Trophoblast cell (in vitro differentiated cells and primary cell): ENCODE measurements at regions not wholly inside any gene's neighbourhood (a gene's known extent, or its start where the extent isn't known, plus 50 kb on each side); places are given as distances from the start of the nearest gene placed in this dataset.

Experiments used
- DNase-seq, 2 donors: peaks; one replicate each; pipeline ENCODE4 v3.0.0-alpha.2; 2016
- H2AFZ ChIP-seq: 2 replicates; pipeline ENCODE4 v1.6.1; 2013; ENCODE audit warnings: low read length, moderate library complexity, mild to moderate bottlenecking; ENCODE audit not compliant: insufficient read depth, poor library complexity
- H2AK5ac ChIP-seq: 2 replicates; pipeline ENCODE4 v1.6.1; 2013; ENCODE audit warnings: mild to moderate bottlenecking, low read length
- H2BK120ac ChIP-seq: 2 replicates; pipeline ENCODE4 v1.6.1; 2013; ENCODE audit warnings: low read length, mild to moderate bottlenecking, moderate library complexity; ENCODE audit not compliant: insufficient read depth, poor library complexity
- H2BK12ac ChIP-seq: 2 replicates; pipeline ENCODE4 v1.6.1; 2013; ENCODE audit warnings: mild to moderate bottlenecking, low read length, moderate library complexity
- H2BK5ac ChIP-seq: 2 replicates; pipeline ENCODE4 v1.6.1; 2013; ENCODE audit warnings: low read length, low read depth, moderate library complexity, mild to moderate bottlenecking; ENCODE audit not compliant: poor library complexity
- H3K14ac ChIP-seq: 2 replicates; pipeline ENCODE4 v1.6.1; 2013; ENCODE audit warnings: mild to moderate bottlenecking, low read length
- H3K18ac ChIP-seq: 2 replicates; pipeline ENCODE4 v1.6.1; 2013; ENCODE audit warnings: mild to moderate bottlenecking, low read length
- H3K23ac ChIP-seq: 2 replicates; pipeline ENCODE4 v1.6.1; 2013; ENCODE audit warnings: low read length
- H3K27ac ChIP-seq: 2 replicates; pipeline ENCODE4 v1.5.1; 2013; ENCODE audit warnings: low read depth, mild to moderate bottlenecking, inconsistent platforms, low read length, moderate library complexity
- H3K27me3 ChIP-seq: 2 replicates; pipeline ENCODE4 v1.6.1; 2013; ENCODE audit warnings: inconsistent platforms, mild to moderate bottlenecking, low read length, moderate library complexity; ENCODE audit not compliant: insufficient read depth
- H3K36me3 ChIP-seq, 2 experiments: 1 replicate in 1 of 2; 2 replicates in 1 of 2; pipeline ENCODE4 v1.6.1; 2013; ENCODE audit warnings: low read length in 2 of 2, mild to moderate bottlenecking in 2 of 2, moderate library complexity in 1 of 2; ENCODE audit not compliant: insufficient read depth in 2 of 2, control insufficient read depth in 1 of 2
- H3K4ac ChIP-seq: 2 replicates; pipeline ENCODE4 v1.6.1; 2013; ENCODE audit warnings: low read depth, mild to moderate bottlenecking, low read length, moderate library complexity
- H3K4me1 ChIP-seq, 2 experiments: 1 replicate in 1 of 2; 2 replicates in 1 of 2; pipeline ENCODE4 v1.6.1; 2013; ENCODE audit warnings: low read length in 2 of 2, mild to moderate bottlenecking in 2 of 2, moderate library complexity in 1 of 2; ENCODE audit not compliant: insufficient read depth in 2 of 2, control insufficient read depth in 1 of 2
- H3K4me2 ChIP-seq: 2 replicates; pipeline ENCODE4 v1.6.1; 2013; ENCODE audit warnings: inconsistent platforms, mild to moderate bottlenecking, low read length, moderate library complexity
- H3K4me3 ChIP-seq: 2 replicates; pipeline ENCODE4 v1.5.1; 2013; ENCODE audit warnings: mild to moderate bottlenecking, low read depth, low read length, inconsistent platforms
- H3K79me1 ChIP-seq: one replicate; pipeline ENCODE4 v1.6.1; 2013; ENCODE audit warnings: low read length
- H3K79me2 ChIP-seq: 2 replicates; pipeline ENCODE4 v1.6.1; 2013; ENCODE audit warnings: low read length, mild to moderate bottlenecking; ENCODE audit not compliant: control insufficient read depth, insufficient read depth, poor library complexity
- H3K9ac ChIP-seq: 2 replicates; pipeline ENCODE4 v1.6.1; 2013; ENCODE audit warnings: mild to moderate bottlenecking, low read length
- H3K9me3 ChIP-seq: 2 replicates; pipeline ENCODE4 v1.6.1; 2013; ENCODE audit warnings: low read depth, mild to moderate bottlenecking, control low read depth, inconsistent platforms, low read length; ENCODE audit not compliant: insufficient read depth
- H4K12ac ChIP-seq: 2 replicates; pipeline ENCODE4 v1.6.1; 2013; ENCODE audit warnings: low read depth, mild to moderate bottlenecking, low read length, moderate library complexity
- H4K8ac ChIP-seq: 2 replicates; pipeline ENCODE4 v1.6.1; 2013; ENCODE audit warnings: low read depth, mild to moderate bottlenecking, low read length, moderate library complexity
- H4K91ac ChIP-seq: one replicate; pipeline ENCODE4 v1.6.1; 2013; ENCODE audit warnings: low read depth, mild to moderate bottlenecking, low read length, moderate library complexity
- WGBS: extraction: QIAGEN DNeasy Blood & Tissue Kit; methylation state at CpG from one replicate; pipeline ENCODE4 v1.1.7; 2013; ENCODE audit warnings: missing lambda C conversion rate; ENCODE audit not compliant: insufficient read length, insufficient coverage; ENCODE audit errors: extremely low coverage; 5-methylcytosine and 5-hydroxymethylcytosine counted together

- Histone ChIP-seq H4K8ac (no peak overlapping the region), H2AK5ac (no peak overlapping the region), H3K9me3 (peaks cover 4% of the 10 kb centered on the region), H3K4me2 (no peak overlapping the region), H3K4me3 (no peak overlapping the region), H3K9ac (no peak overlapping the region), H3K14ac (no peak overlapping the region), H3K4me1 (no peaks in the 10 kb centered on the region), H4K91ac (no peak overlapping the region), H2BK120ac (no peak overlapping the region), H2BK12ac (no peak overlapping the region), H3K4ac (no peak overlapping the region), H3K18ac (no peak overlapping the region), H3K23ac (no peak overlapping the region), H3K79me1 (no peaks in the 10 kb centered on the region), H2AFZ (no peak overlapping the region), H3K27ac (no peak overlapping the region), H3K79me2 (no peaks in the 10 kb centered on the region), H2BK5ac (no peak overlapping the region), H4K12ac (no peak overlapping the region), H3K27me3 (no peaks in the 10 kb centered on the region), H3K36me3 (no peaks in the 10 kb centered on the region)
- no peak for DNase-seq
- no CpG with 5 or more reads among the region's 11 CpGs for WGBS
Measured at GRCh38 chr7:140267381-140268226, 90.8 kb upstream of the KDM7A start.

- H2BK120ac ChIP-seq = no peak overlapping the region
- no peaks in the 10 kb centered on the region for H3K79me1 ChIP-seq
- H3K79me2 ChIP-seq = no peaks in the 10 kb centered on the region
- WGBS = no CpG with 5 or more reads among the region's 6 CpGs
- H2BK5ac ChIP-seq = no peak overlapping the region
- no peak overlapping the region for H2BK12ac ChIP-seq
- H3K9ac ChIP-seq = no peak overlapping the region
- H3K4ac ChIP-seq = no peak overlapping the region
- H3K27ac ChIP-seq = no peak overlapping the region
- no peaks in the 10 kb centered on the region for H3K36me3 ChIP-seq
- H2AK5ac ChIP-seq = no peak overlapping the region
- H4K8ac ChIP-seq = no peak overlapping the region
- DNase-seq = no peak
- H3K27me3 ChIP-seq = no peaks in the 10 kb centered on the region
- no peak overlapping the region for H3K4me3 ChIP-seq
- H4K12ac ChIP-seq = no peak overlapping the region
- H3K4me2 ChIP-seq = no peak overlapping the region
- H2AFZ ChIP-seq = no peak overlapping the region
- no peak overlapping the region for H3K23ac ChIP-seq
- H3K18ac ChIP-seq = no peak overlapping the region
- H3K14ac ChIP-seq = no peak overlapping the region
- H3K9me3 ChIP-seq = peaks cover 2% of the 10 kb centered on the region
- H3K4me1 ChIP-seq = no peaks in the 10 kb centered on the region
- H4K91ac ChIP-seq = no peak overlapping the region
Measured at GRCh38 chr7:140263277-140263676, 86.5 kb upstream of the KDM7A start.

GRCh38 chr7:140262242-140262903 is 85.6 kb upstream of the KDM7A start:
- Histone ChIP-seq H2BK5ac (no peak overlapping the region), H3K23ac (no peak overlapping the region), H3K27me3 (no peaks in the 10 kb centered on the region), H3K4me3 (no peak overlapping the region), H3K9me3 (peaks cover 2% of the 10 kb centered on the region), H3K4me2 (no peak overlapping the region), H2AK5ac (no peak overlapping the region), H2BK120ac (no peak overlapping the region), H3K36me3 (no peaks in the 10 kb centered on the region), H3K18ac (no peak overlapping the region), H4K91ac (no peak overlapping the region), H3K14ac (no peak overlapping the region), H4K8ac (no peak overlapping the region), H3K27ac (no peak overlapping the region), H4K12ac (no peak overlapping the region), H3K4me1 (no peaks in the 10 kb centered on the region), H3K4ac (no peak overlapping the region), H3K79me1 (no peaks in the 10 kb centered on the region), H2BK12ac (no peak overlapping the region), H2AFZ (no peak overlapping the region), H3K9ac (no peak overlapping the region), H3K79me2 (no peaks in the 10 kb centered on the region)
- WGBS = no CpG with 5 or more reads among the region's 6 CpGs
- DNase-seq = no peak

GRCh38 chr7:140261522-140261921 is 84.7 kb upstream of the KDM7A start:
- Histone ChIP-seq H2AK5ac (no peak overlapping the region), H4K8ac (no peak overlapping the region), H3K79me2 (no peaks in the 10 kb centered on the region), H4K12ac (no peak overlapping the region), H3K14ac (no peak overlapping the region), H3K36me3 (no peaks in the 10 kb centered on the region), H3K4me3 (no peak overlapping the region), H3K79me1 (no peaks in the 10 kb centered on the region), H2BK12ac (no peak overlapping the region), H3K4ac (no peak overlapping the region), H3K27me3 (no peaks in the 10 kb centered on the region), H3K23ac (no peak overlapping the region), H3K9me3 (peaks cover 2% of the 10 kb centered on the region), H3K9ac (no peak overlapping the region), H3K4me1 (no peaks in the 10 kb centered on the region), H3K27ac (no peak overlapping the region), H3K4me2 (no peak overlapping the region), H2BK5ac (no peak overlapping the region), H2AFZ (no peak overlapping the region), H2BK120ac (no peak overlapping the region), H4K91ac (no peak overlapping the region), H3K18ac (no peak overlapping the region)
- DNase-seq = no peak
- WGBS = no CpG with 5 or more reads among the region's 1 CpG
